ENCODE measurements at regions not wholly inside any gene's neighbourhood (a gene's known extent, or its start where the extent isn't known, plus 50 kb on each side); places are given as distances from the start of the nearest gene placed in this dataset.
A peak's percentile ranks its signal among the peaks of the same experiment; 100 is the strongest.

DNA sequence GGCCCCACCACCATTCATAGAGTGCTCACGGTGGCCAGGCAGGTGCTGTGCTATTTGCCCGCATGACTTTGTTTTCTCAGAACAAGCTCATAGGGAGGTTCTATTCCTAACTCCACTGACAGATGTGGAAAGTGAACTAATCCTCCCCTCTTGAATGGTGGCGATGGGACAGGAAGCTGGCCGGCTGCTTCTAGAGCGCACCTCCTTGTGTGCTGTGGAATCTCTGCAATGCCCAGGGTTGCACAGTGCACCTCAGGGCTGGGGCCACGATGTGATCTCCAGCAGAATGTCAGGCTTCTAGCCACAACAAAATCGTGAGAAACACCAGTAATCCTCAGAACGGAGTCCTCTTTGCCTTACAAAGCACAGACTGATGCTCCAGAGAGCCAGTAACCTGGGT lies 53.8 kb upstream of the SLC22A23 start:
- Histone ChIP-seq H3K9me2 (ENCODE audit: insufficient read depth) (no peaks in the 10 kb centered on the region), H3K36me3 (ENCODE audit: low read depth) (no peaks in the 10 kb centered on the region), H4K20me1 (ENCODE audit: insufficient read depth) (no peaks in the 10 kb centered on the region), H2AFZ (no peak overlapping the region), H3K4me1 (ENCODE audit: insufficient read depth) (peaks cover 12% of the 10 kb centered on the region; the same call in 1 of the 2 replicates), H3K4me2 (ENCODE audit: unreplicated experiment) (no peak overlapping the region), H3K27ac (no peak overlapping the region), H3K79me2 (ENCODE audit: insufficient read depth) (no peaks in the 10 kb centered on the region), H3F3A (ENCODE audit: insufficient read depth) (0 out of 2 replicates have a peak, but pooled peaks cover under 1% of the 10 kb centered on the region), H3K27me3 (replicated peaks; ENCODE audit: insufficient read depth) (no peaks in the 10 kb centered on the region), H3K9me3 (ENCODE audit: low read depth) (no peaks in the 10 kb centered on the region), H3K4me3 (no peak overlapping the region), H3K9ac (no peak overlapping the region)
- TF ChIP-seq EZH2phosphoT487 (IDR thresholded peaks at IDR 0.05; ENCODE audit: insufficient read depth, low read depth) (no peak), EZH2 (IDR thresholded peaks at IDR 0.05; ENCODE audit: insufficient read depth, poor library complexity, severe bottlenecking) (no peak)
- DNase-seq: no peak
- in situ Hi-C loops (cut with MboI): no loop called here
- 86 to 88% methylated on average over 8 of the region's 8 CpGs for WGBS, 2 experiments (ENCODE audit: low coverage in 1 of 2, low lambda C conversion rate in 2 of 2, missing lambda C conversion rate in 2 of 2)

DNA sequence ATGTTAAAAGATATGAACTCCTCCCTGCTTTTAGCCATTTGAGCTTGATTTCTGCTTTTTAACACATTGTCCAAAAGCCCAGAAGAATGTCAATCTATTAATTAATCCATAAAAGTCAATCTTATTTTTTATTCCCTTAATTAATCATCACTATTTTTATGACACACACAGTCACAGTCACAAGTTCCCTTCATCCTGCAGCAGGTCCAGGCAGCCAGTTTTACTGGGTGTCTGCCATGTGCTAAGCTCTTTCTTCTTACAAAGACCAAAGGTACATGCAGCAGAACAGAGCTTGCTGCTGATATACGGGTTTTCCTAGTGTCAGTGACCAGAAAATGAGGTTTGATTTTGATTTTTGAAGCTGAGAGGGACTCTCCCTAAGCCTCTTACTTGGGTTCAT lies 53.3 kb upstream of the SLC22A23 start:
- Histone ChIP-seq H3K4me1 (ENCODE audit: insufficient read depth) (peaks cover 12% of the 10 kb centered on the region; the same call in 1 of the 2 replicates), H3K36me3 (ENCODE audit: low read depth) (no peaks in the 10 kb centered on the region), H3K4me2 (ENCODE audit: unreplicated experiment) (no peak overlapping the region), H3K27me3 (replicated peaks; ENCODE audit: insufficient read depth) (no peaks in the 10 kb centered on the region), H3K4me3 (no peak overlapping the region), H3K9me3 (ENCODE audit: low read depth) (no peaks in the 10 kb centered on the region), H3K27ac (no peak overlapping the region), H3K9me2 (ENCODE audit: insufficient read depth) (no peaks in the 10 kb centered on the region), H3K79me2 (ENCODE audit: insufficient read depth) (no peaks in the 10 kb centered on the region), H4K20me1 (ENCODE audit: insufficient read depth) (no peaks in the 10 kb centered on the region), H2AFZ (no peak overlapping the region), H3F3A (ENCODE audit: insufficient read depth) (no peaks in the 10 kb centered on the region), H3K9ac (no peak overlapping the region)
- TF ChIP-seq EZH2 (IDR thresholded peaks at IDR 0.05; ENCODE audit: insufficient read depth, poor library complexity, severe bottlenecking): no peak
- TF ChIP-seq EZH2phosphoT487 (IDR thresholded peaks at IDR 0.05; ENCODE audit: insufficient read depth, low read depth): no peak
- in situ Hi-C loops (cut with MboI): no loop called here
- 95 to 100% methylated on average over 1 of the region's 1 CpG for WGBS, 2 experiments (ENCODE audit: low coverage in 1 of 2, low lambda C conversion rate in 2 of 2, missing lambda C conversion rate in 2 of 2)
- DNase-seq: no peak

DNA sequence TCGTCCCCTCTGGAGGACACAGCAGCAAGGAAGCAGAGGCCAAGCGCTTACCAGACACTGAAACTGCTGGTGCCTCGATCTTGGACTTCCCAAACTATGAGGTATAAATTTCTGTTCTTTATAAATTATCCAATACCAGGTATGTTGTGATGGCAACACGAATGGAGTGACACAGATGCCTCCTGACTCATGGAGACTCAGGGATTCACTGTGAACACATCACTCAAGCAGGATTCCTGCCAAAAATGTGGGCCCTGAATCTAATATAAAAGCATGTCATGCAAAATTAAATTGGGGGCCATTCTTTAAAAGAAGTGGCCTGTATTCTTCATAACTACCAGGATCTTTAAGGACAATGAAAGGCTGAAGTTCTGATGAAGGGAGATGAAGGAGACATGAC lies 52.5 kb upstream of the SLC22A23 start:
- Histone ChIP-seq H3K9ac (no peak overlapping the region), H3K9me3 (ENCODE audit: low read depth) (no peaks in the 10 kb centered on the region), H3K79me2 (ENCODE audit: insufficient read depth) (no peaks in the 10 kb centered on the region), H3K9me2 (ENCODE audit: insufficient read depth) (no peaks in the 10 kb centered on the region), H3F3A (ENCODE audit: insufficient read depth) (no peaks in the 10 kb centered on the region), H3K4me1 (ENCODE audit: insufficient read depth) (peaks cover 12% of the 10 kb centered on the region; the same call in 1 of the 2 replicates), H3K4me3 (no peak overlapping the region), H4K20me1 (ENCODE audit: insufficient read depth) (no peaks in the 10 kb centered on the region), H2AFZ (no peak overlapping the region), H3K27ac (no peak overlapping the region), H3K4me2 (ENCODE audit: unreplicated experiment) (no peak overlapping the region), H3K36me3 (ENCODE audit: low read depth) (no peaks in the 10 kb centered on the region), H3K27me3 (replicated peaks; ENCODE audit: insufficient read depth) (no peaks in the 10 kb centered on the region)
- in situ Hi-C loops (cut with MboI): no loop called here
- 74% methylated on average over 4 of the region's 4 CpGs for WGBS, 2 experiments (ENCODE audit: low coverage in 1 of 2, low lambda C conversion rate in 2 of 2, missing lambda C conversion rate in 2 of 2)
- peak; percentile 85 for DNase-seq
- TF ChIP-seq EZH2 (IDR thresholded peaks at IDR 0.05; ENCODE audit: insufficient read depth, poor library complexity, severe bottlenecking): no peak
- TF ChIP-seq EZH2phosphoT487 (IDR thresholded peaks at IDR 0.05; ENCODE audit: insufficient read depth, low read depth): no peak

DNA sequence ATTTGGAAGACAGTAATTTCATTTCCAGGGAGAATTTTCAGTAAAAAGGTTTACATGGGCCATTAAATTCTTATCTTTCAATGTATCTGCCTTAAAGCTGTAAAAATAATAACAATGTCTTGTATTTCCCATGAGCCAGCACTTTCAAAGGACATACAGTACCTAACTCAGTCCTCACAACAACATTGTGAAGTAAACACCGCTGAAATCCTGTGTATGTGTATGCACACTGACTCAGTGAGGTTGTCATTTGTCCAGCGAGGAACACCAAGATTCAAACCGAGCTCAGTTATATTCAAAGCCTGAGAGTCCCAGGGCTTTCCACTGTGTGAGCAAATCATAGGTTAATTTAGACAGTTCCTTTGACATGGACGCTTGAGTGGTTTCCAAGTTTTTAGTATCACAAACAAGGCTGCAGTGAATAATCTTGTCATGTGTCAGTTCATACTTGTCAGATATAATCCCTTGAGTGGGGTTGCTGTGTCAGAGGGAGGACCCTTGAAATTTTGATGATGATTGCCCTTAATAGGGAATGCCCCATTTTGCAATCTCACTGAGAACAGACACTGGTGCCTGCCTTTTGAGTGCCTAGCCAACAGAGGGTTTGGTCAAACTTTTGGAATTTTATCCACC lies 50.0 kb upstream of the SLC22A23 start:
- no peaks in the 10 kb centered on the region for H3F3A ChIP-seq (ENCODE audit: insufficient read depth)
- in situ Hi-C loops (cut with MboI): no loop called here
- no peaks in the 10 kb centered on the region for H3K9me3 ChIP-seq (ENCODE audit: low read depth)
- no peak for TF ChIP-seq EZH2phosphoT487 (IDR thresholded peaks at IDR 0.05; ENCODE audit: insufficient read depth, low read depth)
- TF ChIP-seq EZH2 (IDR thresholded peaks at IDR 0.05; ENCODE audit: insufficient read depth, poor library complexity, severe bottlenecking): no peak
- peaks cover 12% of the 10 kb centered on the region; the same call in 1 of the 2 replicates for H3K4me1 ChIP-seq (ENCODE audit: insufficient read depth)
- DNase-seq: no peak
- no peak overlapping the region for H3K4me2 ChIP-seq (ENCODE audit: unreplicated experiment)
- H3K4me3 ChIP-seq: no peak overlapping the region
- H3K27me3 ChIP-seq (replicated peaks; ENCODE audit: insufficient read depth): no peaks in the 10 kb centered on the region
- H4K20me1 ChIP-seq (ENCODE audit: insufficient read depth): no peaks in the 10 kb centered on the region
- H3K36me3 ChIP-seq (ENCODE audit: low read depth): no peaks in the 10 kb centered on the region
- no peak overlapping the region for H2AFZ ChIP-seq
- H3K27ac ChIP-seq: no peak overlapping the region
- H3K9me2 ChIP-seq (ENCODE audit: insufficient read depth): no peaks in the 10 kb centered on the region
- WGBS, 2 experiments (ENCODE audit: low coverage in 1 of 2, low lambda C conversion rate in 2 of 2, missing lambda C conversion rate in 2 of 2): 92 to 95% methylated on average over 4 of the region's 4 CpGs
- H3K9ac ChIP-seq: no peak overlapping the region
- H3K79me2 ChIP-seq (ENCODE audit: insufficient read depth): no peaks in the 10 kb centered on the region

All from GM23248 (cell line).